ENCODE measurements at regions not wholly inside any gene's neighbourhood (a gene's known extent, or its start where the extent isn't known, plus 50 kb on each side); places are given as distances from the start of the nearest gene placed in this dataset.

DNA sequence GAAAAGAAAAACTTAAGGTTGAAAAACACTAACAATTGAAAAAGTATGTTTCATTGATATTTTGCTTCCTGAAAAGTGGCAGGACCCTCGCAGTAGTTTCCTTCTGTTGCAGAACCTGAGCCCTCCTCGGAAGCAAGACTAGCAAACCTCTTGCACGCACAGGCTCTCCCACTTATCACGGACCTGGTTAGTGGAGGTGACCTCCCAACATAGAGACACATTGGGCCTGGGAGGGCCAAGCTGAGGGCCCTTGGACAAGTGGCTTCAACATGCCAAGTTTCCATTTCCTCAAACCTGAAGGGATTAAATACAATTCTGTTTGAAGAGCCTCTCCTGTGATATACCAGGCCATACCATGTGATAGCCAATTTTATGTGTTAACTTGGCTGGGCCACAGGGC is 133.4 kb upstream of the AGAP1 start:
- no peak for DNase-seq

DNA sequence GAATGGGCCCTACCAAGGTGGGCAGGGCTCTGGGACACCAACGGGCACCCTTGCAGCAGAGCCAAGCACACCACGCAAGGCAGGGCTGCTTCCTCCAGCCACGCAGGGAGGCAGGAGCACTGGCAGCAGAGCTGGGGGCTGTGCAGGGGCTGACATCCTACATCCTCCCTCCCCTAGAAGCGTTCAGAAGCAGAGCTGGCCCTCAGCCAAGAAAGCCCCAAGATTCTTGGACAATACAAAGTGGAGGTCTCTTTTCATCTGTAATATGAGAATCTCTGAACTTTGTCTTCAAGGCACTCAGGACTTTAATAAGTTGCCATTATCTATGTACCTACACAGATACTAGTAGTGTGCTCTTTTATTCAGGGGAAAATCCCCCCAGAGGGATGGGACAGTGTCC is 128.1 kb upstream of the AGAP1 start:
- no peak for DNase-seq

DNA sequence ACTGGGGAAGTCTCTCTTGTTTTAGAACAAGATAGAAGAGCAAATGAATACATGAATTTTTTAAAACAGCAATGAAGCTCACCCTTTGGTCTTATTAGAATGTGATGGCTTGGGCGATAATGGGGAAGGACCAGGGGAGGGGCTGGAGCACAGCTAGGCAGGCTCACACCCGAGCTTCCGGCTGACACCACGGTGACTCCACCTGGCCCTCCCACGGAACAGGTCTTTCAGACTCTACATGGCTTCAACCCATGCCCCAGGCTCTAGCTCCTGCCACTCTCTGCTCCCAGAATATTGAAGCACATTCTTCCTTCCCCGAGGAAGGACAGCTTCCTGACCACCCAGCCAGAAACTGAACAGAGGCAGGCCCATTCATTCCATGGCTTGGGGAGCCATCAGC is 127.5 kb upstream of the AGAP1 start:
- DNase-seq, result no peak

DNA sequence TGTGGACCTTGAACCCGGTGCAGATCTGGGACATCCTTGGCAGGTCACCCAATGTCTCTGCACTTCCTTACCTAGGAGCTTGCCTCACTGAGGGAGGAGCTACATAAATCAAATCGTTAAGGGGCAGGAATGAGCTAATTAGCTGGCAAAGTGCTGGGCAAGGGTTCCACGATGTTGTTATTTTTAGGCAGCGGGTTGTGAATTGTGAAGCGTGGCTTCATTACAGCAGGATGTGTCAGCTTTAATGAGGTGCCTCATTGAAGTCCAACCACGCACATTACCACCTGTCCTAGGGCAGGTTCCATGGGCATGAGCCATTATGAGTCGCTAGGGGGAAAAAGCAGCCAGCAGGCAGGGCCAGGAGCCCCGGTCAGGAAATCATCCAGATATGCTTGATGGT is 127.0 kb upstream of the AGAP1 start:
- DNase-seq, result no peak

DNA sequence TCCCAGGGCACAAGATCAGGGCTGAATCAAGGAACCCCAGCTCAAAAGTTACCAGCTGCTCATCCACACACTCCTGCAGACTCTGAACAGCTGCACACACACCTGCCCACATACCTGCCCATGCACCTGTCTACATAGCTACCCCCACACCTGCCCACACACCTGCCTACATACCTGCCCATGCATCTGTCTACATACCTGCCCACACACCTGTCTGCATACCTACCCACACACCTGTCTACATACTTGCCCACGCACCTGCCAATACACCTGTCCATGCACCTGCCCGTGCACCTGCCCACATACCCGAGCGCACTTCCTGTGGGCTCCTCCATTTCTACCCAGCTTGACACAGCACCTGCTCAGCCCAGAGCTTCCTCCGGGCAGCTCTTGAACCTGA is 122.8 kb upstream of the AGAP1 start:
- no peak for DNase-seq

DNA sequence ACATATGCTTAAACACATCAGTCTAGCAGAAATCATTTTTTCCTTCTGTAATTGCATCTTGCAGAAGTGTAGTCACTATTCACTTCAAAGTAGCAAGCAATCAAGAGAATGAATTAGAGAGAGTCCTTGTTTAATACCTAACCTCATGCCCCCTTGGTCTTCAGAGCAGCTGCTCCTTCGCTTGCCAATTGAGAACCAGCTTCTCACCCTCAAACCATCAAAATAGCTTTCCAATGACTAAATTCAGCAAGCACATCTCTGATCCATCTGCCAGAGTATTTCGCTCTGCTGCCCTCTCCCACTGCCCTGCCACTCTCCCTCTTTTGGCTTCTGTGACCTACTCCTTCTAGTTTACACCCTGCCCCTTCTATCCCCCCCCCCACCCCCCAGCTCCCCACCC is 120.7 kb upstream of the AGAP1 start:
- DNase-seq, result no peak

DNA sequence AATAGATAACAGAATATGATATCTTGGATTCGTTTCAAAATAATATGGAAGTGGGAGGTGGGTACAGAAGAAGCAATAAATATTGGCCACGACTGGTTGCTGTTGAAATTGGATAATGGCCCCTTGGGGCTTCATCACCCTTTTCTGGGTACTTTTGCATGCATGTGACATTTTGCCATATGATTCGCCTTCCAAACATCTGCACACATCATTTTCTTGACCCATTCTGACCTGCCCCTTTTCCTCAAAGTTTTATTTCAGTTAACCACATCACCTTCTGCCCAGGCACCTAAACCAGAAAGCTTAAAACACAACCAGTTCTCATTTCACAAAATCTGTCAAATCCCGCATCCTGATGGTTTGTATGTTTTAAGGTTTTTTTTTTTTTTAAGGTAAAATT is 116.7 kb upstream of the AGAP1 start:
- no peak for DNase-seq

DNA sequence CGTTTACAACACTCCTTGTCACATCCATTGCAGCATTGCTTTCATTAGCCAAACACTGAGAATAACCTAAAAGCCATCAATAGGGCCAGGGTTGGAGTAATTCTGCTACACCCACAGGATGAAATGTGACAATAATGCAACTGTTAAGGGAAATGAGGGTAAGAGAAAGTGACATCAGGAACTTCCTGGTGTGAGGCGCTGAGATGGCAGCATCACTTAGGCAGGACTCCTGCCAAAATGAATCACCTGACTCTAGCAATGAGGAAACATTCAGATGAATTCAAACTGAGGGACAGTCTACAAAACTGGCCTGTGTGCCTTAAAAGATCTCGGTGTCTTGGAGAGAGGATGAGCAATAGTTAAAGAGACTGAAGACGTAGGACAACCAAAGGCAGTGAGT is 115.6 kb upstream of the AGAP1 start:
- no peak for DNase-seq

DNA sequence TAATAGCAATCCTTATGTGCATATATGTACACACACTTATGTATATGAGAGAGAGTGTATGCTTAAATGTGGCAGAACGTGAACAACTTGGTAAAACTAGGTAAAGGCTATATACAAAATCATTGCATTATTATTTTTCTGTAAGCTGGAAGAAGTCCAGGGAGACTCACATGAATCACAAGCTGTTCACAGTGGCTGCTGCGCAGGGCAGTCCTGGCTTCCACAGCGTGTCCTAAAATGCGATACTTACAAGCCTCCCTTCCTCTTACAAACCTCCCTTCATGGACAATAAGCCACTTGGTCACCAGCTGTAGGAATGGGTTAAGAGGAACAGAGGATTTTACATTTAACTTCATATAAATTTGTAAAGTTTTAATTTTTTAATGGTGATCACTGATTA is 114.9 kb upstream of the AGAP1 start:
- no peak for DNase-seq

DNA sequence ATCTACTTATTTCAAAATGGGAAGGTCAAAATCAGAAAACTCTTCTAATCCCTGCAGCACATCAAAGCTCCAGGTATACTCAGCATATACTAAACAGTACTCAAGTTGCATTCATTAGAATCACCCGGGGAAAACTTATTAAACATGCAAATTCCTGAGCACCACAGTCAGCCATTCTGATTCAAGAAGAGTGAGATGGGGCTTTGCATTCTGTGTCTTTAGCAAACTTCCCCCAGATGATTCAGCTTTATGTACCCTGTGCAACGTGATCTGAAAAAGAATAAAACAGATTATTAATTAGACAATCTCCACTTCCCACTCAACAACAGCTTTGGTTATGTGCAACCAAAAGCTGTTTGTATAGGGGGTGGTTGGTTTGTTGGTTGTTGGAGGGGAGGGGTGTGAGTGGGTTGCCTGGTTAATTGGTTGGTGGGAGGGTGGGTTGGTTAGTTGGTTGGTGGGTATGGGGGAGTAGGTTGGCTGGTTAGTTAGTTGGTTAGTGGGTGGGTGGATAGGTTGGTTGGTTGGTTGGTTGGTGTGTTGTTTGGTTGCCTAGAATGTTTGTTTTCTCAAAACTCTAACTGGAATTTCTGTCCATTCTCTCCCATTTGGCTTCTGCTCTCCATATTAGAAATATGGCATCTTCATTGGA is 112.5 kb upstream of the AGAP1 start:
- no peak for DNase-seq

DNA sequence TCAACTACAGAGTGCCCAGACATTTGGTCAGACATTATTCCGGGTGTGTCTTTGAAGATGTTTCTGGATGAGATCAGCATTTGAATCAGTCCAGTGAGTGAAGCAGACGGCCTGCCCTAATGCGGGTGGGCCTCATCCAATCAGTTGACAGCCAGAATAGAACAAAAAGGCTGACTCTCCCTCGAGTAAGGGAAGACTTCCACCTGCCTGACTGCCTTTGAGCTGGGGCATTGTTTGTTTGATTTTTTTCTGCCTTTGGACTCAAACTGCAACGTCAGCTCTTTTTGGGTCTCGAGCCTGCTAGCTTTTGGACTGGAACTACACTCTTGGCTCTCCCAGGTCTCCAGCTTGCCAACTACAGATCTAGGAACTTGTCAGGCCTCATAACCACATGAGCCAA is 111.7 kb upstream of the AGAP1 start:
- peak; percentile 68 for DNase-seq

DNA sequence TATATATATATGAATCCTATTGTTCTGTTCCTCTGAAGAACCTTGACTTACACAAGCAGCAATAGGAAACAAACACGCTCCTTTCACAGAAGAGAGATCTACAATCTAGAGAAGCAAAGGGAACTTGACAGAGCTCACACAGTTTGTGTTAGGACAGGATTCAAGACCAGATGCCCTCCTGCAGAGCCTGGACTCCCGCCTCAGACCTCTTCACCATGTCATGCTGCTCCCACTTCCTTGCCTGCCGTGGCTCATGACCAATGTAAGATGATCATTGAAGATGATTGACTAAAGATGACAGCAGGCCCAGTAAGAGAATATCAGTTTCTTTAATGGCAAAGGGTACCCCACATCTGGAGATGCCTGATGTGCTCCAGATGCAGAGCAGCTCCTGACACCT is 111.2 kb upstream of the AGAP1 start:
- DNase-seq, result no peak

DNA sequence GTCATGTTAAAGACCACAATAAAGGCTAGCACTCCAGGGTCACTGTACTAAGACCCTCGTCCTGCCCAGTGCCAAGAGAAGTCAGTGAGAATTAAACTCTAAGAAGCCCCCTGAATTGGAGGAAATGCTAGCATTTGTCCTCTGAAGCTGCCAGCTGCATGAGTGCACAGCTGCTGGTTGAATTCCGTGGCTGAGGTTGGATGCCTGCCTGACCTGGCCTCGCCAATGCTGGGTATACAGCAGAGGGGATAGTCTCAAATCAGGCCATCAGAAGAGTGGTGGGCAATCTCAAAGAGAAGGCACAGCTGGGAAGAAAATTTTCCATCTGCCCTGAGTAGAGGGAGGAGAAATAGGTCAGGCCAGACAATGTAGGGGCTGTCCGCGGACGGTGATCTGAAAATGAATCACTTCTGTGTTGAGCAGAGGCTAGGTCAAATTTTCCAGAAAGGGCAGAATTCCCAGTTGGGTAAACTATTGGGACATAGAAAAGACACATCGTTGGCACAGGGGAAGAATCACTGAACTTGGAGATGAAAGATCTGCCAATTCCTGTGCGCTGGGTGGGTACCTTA is 110.5 kb upstream of the AGAP1 start:
- DNase-seq, result no peak

DNA sequence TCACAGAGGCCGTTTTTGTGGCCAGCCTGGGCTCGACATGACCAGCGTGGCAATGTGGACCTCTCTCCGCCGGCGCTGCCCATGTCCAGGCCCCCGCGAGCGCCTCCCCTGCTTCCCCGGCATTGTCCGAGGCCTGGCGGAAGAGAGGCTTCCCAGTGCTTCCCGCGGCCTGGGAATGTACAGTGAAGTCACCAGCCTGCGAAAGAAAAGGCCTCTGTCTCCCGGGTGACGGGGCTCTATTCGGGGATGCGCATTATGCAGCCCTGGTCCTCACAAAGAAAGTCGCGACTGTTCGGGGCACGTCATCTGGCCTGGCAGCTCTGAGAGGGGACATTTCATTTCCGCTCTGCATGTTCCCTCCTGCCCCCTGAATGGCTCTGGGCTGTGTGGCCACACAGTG is 109.2 kb upstream of the AGAP1 start:
- DNase-seq, result no peak

DNA sequence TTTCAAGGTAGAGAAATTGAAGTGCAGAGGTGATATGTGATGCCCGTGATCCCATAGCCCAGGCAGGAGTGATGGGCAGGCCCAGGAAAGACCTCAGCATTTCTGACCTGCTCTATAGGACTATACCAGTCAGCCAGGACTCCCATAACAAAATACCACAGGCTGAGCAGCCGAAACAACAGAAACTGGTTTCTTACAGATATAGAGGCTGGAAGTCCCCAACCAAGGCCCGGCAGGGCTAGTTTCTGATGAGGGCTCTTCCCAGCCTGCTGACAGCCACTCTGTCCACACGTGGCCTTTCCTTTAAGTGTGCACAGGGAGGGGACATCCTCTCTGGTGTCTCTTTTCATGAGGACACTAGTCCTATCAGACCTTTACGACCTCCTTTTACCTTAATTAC is 104.2 kb upstream of the AGAP1 start:
- DNase-seq, result no peak

DNA sequence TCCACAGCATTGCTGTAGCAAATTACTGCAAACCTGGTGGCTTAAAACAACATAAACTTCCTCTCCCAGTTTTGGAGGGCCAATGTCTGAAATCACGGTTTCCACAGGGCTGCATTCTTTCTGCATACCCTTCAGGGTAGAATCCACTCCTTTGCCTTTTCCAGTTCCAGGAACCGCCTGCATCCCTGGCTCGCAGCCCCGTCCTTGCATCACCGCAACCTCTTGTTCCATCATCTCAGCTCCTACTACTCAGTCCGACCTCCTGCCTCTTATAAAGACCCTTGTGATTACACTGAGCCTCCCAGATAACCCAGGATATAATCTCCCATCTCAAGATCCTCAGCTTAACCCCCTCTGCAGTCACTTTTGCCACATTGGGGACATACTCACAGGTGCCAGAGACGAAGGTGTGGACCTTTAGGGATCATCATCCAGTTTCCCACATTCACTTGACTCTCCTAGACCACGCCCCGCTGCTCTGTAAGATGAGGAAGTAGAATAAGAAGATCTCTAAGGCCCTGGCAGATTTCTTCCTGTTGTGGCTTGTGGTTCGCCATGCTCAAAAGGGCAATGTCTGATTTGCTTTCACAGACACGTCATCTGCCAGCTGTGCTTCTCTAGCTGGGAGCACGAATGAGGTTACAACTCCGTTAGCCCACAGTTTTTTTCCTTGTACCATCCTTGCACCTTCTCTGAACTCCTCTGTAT is 103.6 kb upstream of the AGAP1 start:
- no peak for DNase-seq

DNA sequence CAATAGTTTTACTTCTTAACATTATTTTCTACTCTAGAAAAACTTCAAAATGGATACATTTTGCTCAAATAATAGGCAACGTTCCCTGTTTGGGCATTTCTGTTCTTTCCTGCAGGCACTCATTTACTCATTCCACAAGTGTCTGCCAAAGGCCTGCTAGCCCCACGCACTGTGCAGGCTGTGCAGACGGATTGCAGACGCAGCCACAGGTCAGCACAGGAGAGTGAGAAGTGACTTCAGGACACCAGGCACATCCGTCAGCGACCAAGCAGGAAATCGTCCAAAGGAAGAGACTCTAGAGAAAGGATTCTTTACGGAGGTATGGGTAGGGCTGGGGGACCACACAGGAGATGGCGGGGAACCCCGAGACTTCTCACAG is 103.0 kb upstream of the AGAP1 start:
- DNase-seq, result no peak

DNA sequence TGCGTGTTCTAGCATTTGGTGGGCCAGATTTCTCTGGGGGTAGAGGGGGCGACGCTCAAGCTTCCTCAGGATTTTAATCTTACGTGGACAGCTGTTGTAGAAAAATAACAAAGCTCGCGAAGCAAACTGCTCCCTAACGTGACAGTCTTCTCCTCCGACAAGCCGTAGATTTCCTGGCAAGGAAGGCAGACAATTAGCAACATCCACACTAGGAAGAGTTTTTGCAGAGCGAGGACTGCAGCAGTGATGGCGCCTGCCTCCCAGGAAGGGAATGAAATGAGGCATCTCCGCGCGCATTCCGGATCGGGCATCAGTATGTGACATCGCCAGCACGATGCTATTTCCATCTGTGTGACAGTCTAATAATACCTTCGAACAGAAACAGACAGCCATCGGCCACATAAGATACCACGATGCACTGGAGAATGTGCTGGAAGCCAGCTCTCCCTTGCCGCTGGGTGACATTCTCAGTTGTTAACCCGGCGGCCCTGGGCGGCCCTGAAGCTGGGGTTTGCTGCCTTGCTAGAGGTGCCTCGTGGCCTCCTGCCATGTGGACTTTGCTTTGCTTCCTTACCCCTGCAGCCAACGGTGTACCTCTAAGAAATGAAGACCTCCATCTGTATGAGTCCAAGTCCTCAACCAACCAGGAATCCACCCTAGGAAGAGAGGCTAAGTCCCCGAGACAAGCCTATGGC is 101.8 kb upstream of the AGAP1 start:
- DNase-seq, result no peak

DNA sequence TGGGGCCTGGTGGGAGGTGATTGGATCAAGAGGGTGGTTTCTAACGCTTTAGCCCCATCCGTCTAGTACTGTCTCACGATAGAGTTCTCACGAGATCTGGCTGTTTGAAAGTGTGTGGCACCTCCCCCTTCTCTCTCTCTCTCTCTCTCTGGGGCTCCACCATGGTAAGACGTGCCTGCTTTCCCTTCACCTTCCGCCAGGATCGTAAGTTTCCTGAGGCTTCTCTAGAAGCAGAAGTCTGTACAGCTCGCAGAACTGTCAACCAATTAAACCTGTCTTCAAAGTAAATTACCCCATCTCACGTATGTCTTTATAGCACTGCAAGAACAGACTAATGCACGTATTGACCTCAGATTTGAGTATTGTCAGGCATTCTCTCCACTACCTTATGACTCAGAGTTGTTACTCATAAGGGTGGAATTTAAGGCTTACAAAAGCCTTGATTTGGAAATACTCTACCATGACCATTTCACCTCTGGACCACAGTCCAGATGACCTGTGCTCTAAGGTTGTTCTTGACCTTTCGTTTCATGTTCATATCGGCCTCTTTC is 99.5 kb upstream of the AGAP1 start:
- DNase-seq, result no peak

DNA sequence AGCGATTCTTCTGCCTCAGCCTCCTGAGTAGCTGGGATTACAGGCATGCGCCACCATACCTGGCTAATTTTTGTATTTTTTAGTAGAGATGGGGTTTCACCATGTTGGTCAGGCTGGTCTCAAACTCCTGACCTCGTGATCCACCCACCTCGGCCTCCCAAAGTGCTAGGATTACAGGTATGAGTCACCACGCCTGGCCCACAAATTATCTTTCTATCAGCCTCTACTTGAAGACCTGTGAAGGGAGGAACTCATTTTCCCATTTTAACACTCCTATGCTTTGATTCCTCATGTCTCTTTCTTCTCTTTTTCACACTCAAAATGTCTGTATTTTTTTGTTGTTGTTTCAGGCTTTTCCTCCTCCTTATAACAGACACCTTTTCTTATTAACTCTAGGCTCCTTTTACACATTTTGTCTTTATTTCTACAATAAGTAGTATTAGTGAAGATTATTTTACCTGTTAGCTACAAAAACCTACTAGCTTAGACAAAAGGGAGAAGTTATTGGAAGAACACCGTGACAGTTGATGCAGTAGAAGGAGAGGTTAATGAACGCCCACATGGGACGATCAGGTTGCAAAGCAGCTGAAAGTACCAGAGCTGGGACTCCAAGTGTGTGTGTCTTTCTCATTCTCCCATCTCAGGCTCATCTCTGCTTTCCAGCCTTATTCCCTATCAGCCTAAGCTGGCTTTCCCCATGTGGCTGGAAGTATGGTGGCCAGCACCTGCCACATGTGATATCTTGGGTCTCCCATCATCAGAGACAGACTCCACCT is 97.6 kb upstream of the AGAP1 start:
- DNase-seq, result no peak

DNA sequence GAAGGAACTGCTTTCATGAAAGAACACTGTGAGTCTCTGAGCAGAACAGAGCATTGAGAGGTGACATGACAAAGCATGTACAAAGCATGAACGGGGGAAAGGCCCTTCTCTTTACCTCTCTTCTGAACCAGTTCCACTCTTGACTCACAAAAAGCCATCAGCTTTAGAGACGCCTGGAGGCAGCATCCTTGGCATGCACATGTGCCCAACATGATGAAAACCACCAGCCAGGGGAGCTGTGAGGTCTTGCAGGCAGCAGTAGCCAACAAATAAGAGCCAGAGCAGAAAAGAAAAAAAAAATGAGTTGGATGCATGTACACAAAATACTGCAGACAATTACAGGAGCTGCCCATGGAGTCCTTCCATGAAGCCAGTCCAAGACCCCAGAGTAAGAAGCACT is 95.5 kb upstream of the AGAP1 start:
- DNase-seq, result no peak

DNA sequence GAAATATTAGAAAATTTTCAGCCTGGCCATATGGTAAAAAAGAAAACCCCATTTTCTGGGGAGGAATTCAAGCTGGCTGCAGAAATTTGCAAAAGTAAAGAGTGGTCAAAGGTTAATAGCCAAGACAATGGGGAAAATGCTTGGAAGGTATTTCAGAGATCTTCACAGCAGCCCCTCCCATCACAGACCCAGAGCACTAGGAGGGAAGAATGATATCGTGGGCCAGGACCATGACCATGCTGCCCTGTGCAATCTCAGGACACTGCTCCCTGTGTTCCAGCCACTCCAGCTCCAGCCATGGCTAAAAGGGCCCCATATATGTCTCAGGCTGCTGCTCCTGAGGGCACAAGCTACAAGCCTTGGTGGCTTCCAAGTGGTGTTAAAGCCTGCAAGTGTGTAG is 93.9 kb upstream of the AGAP1 start:
- no peak for DNase-seq

DNA sequence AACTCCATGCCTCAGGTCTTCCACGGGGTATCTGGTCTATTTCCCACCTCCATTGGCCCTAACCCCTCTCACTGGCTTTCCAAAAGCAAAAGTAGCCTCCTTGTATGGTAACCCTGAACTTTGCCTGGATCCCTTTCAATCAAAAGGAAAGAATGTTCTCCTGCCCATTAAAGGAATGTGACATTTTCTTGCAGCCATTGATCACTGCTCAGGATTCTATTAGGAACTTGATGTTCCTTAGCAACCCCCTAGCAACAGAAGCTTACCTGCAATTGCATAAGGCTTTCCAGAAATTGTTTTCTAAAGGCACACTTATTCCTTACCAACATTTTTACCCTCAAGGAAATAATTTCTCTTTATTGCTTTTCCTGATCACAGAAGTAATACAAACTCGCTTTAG is 91.4 kb upstream of the AGAP1 start:
- DNase-seq, result no peak

All from skin of body (tissue), 1 donor.